Vagina (tissue), 2 donors: ENCODE measurements at regions not wholly inside any gene's neighbourhood (a gene's known extent, or its start where the extent isn't known, plus 50 kb on each side); places are given as distances from the start of the nearest gene placed in this dataset.

Experiments used
- CTCF ChIP-seq, 3 experiments: fragments of 450-650 bp in 2 of 3; fragments of 200-600 bp in 1 of 3; sonication (generic) in 1 of 3; IDR thresholded peaks; one replicate each; pipeline ENCODE4 v1.5.1; 2017 to 2019; ENCODE audit warnings: antibody characterized with exemption in 3 of 3, mild to moderate bottlenecking in 2 of 3, moderate library complexity in 2 of 3
- POLR2AphosphoS5 ChIP-seq, 2 donors: sonication (generic); formaldehyde crosslinking; IDR thresholded peaks; one replicate each; pipeline ENCODE4 v1.9.0; 2017; ENCODE audit warnings: antibody characterized with exemption in 2 of 2, mild to moderate bottlenecking in 2 of 2, low read depth in 1 of 2; ENCODE audit not compliant: insufficient read depth in 1 of 2

GRCh38 chr12:13630354-13630753 is 351.0 kb downstream of the GRIN2B start:
- TF ChIP-seq CTCF (IDR thresholded peaks at IDR 0.05) (no peak), POLR2AphosphoS5 (IDR thresholded peaks at IDR 0.05; ENCODE audit: insufficient read depth in 1 of 2, low read depth in 1 of 2) (no peak)
